Loucy (cell line): ENCODE measurements at regions not wholly inside any gene's neighbourhood (a gene's known extent, or its start where the extent isn't known, plus 50 kb on each side); places are given as distances from the start of the nearest gene placed in this dataset.

Experiments
- H2AFZ ChIP-seq: fragments of 200-600 bp; sonication (generic); 2 replicates; pipeline ENCODE4 v1.6.0; 2016; ENCODE audit warnings: antibody characterized with exemption, mild to moderate bottlenecking, low read length, moderate library complexity
- H3F3A ChIP-seq: fragments of 200-600 bp; 2 replicates; pipeline ENCODE4 v1.6.0; 2016; ENCODE audit warnings: antibody characterized with exemption, low read depth, mild to moderate bottlenecking
- H3K27me3 ChIP-seq: fragments of 200-600 bp; sonication (generic); 2 replicates; pipeline ENCODE4 v1.6.1; 2014; ENCODE audit warnings: low read length, mild to moderate bottlenecking; ENCODE audit not compliant: insufficient read depth, poor library complexity, severe bottlenecking
- H3K36me3 ChIP-seq: fragments of 200-600 bp; sonication (generic); 2 replicates; pipeline ENCODE4 v1.6.1; 2016; ENCODE audit warnings: low read length; ENCODE audit not compliant: insufficient read depth
- H3K4me1 ChIP-seq: fragments of 200-600 bp; sonication (generic); 2 replicates; pipeline ENCODE4 v1.5.1; 2014; ENCODE audit warnings: low read length, mild to moderate bottlenecking; ENCODE audit not compliant: insufficient read depth, poor library complexity, severe bottlenecking
- H3K4me2 ChIP-seq: fragments of 200-600 bp; sonication (generic); 2 replicates; pipeline ENCODE4 v1.6.0; 2014; ENCODE audit warnings: antibody characterized with exemption, low read length, low read depth, mild to moderate bottlenecking; ENCODE audit not compliant: poor library complexity, severe bottlenecking
- H3K4me3 ChIP-seq: fragments of 200-600 bp; sonication (generic); 2 replicates; pipeline ENCODE4 v1.5.1; 2014; ENCODE audit warnings: low read length, mild to moderate bottlenecking, mixed read lengths; ENCODE audit not compliant: poor library complexity, severe bottlenecking
- H3K79me2 ChIP-seq: fragments of 200-600 bp; sonication (generic); 2 replicates; pipeline ENCODE4 v1.6.1; 2014; ENCODE audit warnings: low read length; ENCODE audit not compliant: insufficient read depth
- H3K9ac ChIP-seq: fragments of 200-600 bp; sonication (generic); 2 replicates; pipeline ENCODE4 v1.6.0; 2014; ENCODE audit warnings: mild to moderate bottlenecking, low read depth, low read length, moderate library complexity; ENCODE audit not compliant: poor library complexity, severe bottlenecking
- H3K9me2 ChIP-seq: fragments of 200-600 bp; sonication (generic); replicated peaks from 2 replicates; pipeline ENCODE4 v1.6.1; 2016; ENCODE audit warnings: low read depth, low read length, mixed read lengths
- H3K9me3 ChIP-seq: fragments of 200-600 bp; sonication (generic); 2 replicates; pipeline ENCODE4 v1.6.1; 2014; ENCODE audit warnings: mild to moderate bottlenecking, antibody characterized with exemption, low read length, low read depth; ENCODE audit not compliant: insufficient read depth
- H4K20me1 ChIP-seq: fragments of 200-600 bp; sonication (generic); 2 replicates; pipeline ENCODE4 v1.6.0; 2014; ENCODE audit warnings: antibody characterized with exemption, low read length, mild to moderate bottlenecking; ENCODE audit not compliant: insufficient read depth, poor library complexity, severe bottlenecking
- CTCF ChIP-seq: fragments of 200-600 bp; sonication (generic); conservative IDR thresholded peaks from 2 replicates; pipeline ENCODE4 v1.5.1; 2014; ENCODE audit warnings: mild to moderate bottlenecking, antibody characterized with exemption, low read length
- EZH2phosphoT487 ChIP-seq: fragments of 200-600 bp; IDR thresholded peaks from 2 replicates; pipeline ENCODE4 v1.6.1; 2018; ENCODE audit warnings: antibody characterized with exemption, mild to moderate bottlenecking, moderate library complexity, borderline replicate concordance

DNA sequence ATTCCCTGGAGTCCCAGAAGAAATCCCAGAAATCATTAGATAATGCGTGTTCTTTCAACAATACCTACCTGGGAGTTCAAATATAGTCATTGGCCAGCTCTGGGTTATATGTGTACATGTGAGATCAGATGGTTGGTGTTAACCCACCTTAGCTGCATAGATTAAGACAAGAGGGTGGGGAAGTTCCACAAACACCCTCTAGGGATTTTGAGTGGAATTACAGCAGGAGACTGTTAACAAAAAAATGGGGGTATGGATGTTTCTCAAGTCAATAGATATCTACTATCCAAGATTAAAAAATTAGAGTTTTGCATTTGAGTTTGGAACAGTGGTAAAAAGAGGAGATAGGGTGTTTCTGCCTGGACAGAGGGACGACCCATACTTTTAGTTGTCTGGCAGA, 282.5 kb upstream of the CNTN3 start:
- Histone ChIP-seq H3F3A (no peaks in the 10 kb centered on the region), H4K20me1 (no peaks in the 10 kb centered on the region), H3K27me3 (no peaks in the 10 kb centered on the region), H3K4me3 (no peak overlapping the region), H3K9ac (no peak overlapping the region), H3K9me3 (no peaks in the 10 kb centered on the region), H3K79me2 (no peaks in the 10 kb centered on the region), H2AFZ (no peak overlapping the region), H3K4me1 (no peaks in the 10 kb centered on the region), H3K4me2 (no peak overlapping the region), H3K9me2 (no peaks in the 10 kb centered on the region), H3K36me3 (no peaks in the 10 kb centered on the region)
- TF ChIP-seq EZH2phosphoT487: no peak
- TF ChIP-seq CTCF: peak; percentile 46

DNA sequence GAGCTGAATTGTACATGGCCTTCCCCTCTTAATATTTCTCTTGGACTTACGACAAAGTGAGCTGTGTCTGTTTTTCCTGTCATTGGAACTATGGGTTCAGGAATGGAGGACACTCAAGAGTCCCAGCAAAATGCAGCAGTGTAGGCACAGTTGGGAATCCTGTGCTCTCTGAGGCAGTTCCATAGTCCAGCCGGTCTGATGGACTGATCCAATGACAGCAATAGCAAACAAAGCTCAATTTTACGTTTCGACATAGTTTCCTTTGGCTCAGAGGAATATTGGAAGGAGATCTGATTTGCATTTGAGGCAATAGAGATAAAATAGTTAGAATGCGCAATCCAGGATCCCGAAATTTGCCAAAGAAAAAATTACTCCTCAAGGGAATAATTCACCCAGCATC, 276.9 kb upstream of the CNTN3 start:
- no peak overlapping the region for H3K4me3 ChIP-seq
- H4K20me1 ChIP-seq: no peaks in the 10 kb centered on the region
- TF ChIP-seq EZH2phosphoT487 (no peak), CTCF (no peak)
- H3K9me2 ChIP-seq: no peaks in the 10 kb centered on the region
- no peak overlapping the region for H2AFZ ChIP-seq
- H3K9me3 ChIP-seq: no peaks in the 10 kb centered on the region
- H3K79me2 ChIP-seq: no peaks in the 10 kb centered on the region
- no peaks in the 10 kb centered on the region for H3K36me3 ChIP-seq
- H3K27me3 ChIP-seq: no peaks in the 10 kb centered on the region
- no peaks in the 10 kb centered on the region for H3F3A ChIP-seq
- H3K9ac ChIP-seq: no peak overlapping the region
- H3K4me2 ChIP-seq: no peak overlapping the region
- H3K4me1 ChIP-seq: no peaks in the 10 kb centered on the region

DNA sequence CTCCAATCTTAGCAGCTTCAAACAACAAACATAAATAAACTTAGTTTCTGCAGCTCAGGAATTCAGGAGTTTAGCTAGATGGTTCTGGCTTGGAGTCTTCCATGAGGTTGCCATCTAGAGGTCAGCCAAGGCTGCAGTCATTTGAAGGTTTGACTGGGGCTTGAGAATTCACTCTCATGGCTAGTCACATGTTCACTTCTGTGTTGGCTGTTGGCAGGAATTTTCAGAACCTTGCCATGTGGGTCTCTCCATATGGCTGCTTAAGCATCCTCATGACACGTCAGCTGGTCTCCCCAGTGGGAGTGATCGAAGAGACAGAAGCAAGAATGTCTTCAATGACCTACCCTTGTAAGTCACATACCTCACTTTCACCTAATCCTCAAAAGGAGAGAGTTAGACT, 269.2 kb upstream of the CNTN3 start:
- H3K27me3 ChIP-seq: no peaks in the 10 kb centered on the region
- H3K4me3 ChIP-seq: no peak overlapping the region
- H3K4me2 ChIP-seq: no peak overlapping the region
- no peaks in the 10 kb centered on the region for H3K4me1 ChIP-seq
- no peaks in the 10 kb centered on the region for H4K20me1 ChIP-seq
- no peak overlapping the region for H3K9ac ChIP-seq
- H2AFZ ChIP-seq: no peak overlapping the region
- H3K36me3 ChIP-seq: no peaks in the 10 kb centered on the region
- no peaks in the 10 kb centered on the region for H3K79me2 ChIP-seq
- no peaks in the 10 kb centered on the region for H3K9me3 ChIP-seq
- TF ChIP-seq CTCF: peak; percentile 25; the same call in 1 of the 2 replicates
- TF ChIP-seq EZH2phosphoT487: no peak
- no peaks in the 10 kb centered on the region for H3F3A ChIP-seq
- no peaks in the 10 kb centered on the region; the same call in 1 of the 2 replicates for H3K9me2 ChIP-seq
